Right forelimb (tissue), 1 donor: ENCODE measurements at regions not wholly inside any gene's neighbourhood (a gene's known extent, or its start where the extent isn't known, plus 50 kb on each side); places are given as distances from the start of the nearest gene placed in this dataset.

ENCODE experiments used
- DNase-seq: peaks from one replicate; pipeline ENCODE4 v3.0.0-alpha.2; 2018

DNA sequence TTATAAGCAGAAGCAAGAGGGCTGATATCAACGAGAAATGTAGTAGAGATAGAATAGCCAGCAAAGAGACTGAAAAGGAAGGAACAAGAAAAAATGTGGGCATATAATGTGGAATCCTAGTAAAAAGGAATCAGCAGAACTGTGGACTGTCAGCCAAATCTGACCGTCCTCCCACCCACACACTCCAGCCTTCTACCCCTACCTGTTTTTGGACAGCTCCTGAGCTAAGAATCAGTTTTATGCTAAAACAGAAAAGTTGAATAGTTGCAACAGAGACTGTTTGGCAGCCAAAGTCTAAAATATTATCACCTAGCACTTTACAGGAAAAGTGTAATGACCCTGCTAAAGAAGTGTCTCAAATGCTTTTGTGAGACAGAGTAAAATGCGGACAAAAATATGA lies 533.3 kb upstream of the CXADR start:
- DNase-seq = no peak

DNA sequence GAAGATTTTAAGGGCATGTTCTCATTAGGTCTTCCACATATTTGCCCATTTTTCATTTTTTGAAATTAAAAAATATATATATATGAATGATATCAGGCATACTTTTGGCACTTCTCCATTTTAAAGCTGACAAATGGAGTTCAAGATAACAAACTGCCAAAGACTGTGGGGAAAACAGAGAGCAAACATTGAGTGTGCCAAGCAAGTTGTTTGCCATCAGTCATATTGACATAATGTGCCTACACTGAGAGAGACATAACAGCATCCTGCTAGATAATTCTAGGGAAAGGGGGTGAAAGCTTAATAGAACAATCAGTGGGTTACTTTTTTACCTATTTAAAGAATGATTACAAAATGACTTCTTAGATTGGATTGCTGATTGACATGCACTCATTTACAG lies 529.4 kb upstream of the CXADR start:
- no peak for DNase-seq

DNA sequence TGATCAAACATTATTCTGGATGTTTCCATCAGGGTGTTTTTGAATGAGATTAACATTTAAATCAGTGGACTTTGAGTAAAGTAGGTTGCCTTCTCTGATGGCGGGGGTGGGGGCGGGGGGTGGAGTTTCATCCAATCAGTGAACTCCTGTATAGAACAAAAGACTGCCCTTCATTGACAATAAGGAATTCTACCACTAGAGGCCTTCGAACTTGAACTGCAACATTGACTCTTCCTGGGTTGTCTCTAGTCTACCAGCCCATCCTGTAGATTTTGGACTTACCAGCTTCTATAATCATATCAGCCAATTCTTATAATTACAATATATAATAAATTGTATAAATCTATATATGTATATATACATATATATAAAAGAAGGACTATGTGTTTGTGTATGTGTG lies 520.4 kb upstream of the CXADR start:
- no peak for DNase-seq

DNA sequence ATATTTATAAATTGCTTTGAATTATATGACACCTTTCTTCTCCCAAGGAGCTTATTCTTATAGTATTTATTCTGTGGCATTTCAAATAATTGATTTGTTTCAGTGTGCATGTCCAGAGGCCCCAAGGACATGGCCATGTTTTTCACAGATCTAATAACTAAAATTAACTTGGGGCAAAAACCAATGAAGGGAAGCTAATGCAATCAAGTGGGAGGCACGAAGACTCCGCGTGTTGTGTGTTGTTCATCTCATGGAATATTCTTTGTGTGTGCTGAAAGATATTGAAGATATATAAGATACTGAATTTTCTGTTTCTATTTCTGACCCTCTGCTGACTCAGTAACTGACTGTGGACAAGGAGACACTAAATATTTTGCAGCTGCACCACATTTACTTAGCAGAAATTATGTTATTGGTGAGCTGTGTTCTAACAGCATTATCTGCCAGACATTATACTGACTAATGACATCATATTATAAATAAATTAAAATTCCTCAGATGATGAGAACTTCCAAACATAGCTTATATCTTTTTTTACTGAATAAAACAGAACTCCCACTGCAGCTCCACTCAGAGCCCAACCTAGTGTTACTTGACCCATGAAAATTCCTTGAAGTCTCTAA lies 519.3 kb upstream of the CXADR start:
- DNase-seq = no peak

DNA sequence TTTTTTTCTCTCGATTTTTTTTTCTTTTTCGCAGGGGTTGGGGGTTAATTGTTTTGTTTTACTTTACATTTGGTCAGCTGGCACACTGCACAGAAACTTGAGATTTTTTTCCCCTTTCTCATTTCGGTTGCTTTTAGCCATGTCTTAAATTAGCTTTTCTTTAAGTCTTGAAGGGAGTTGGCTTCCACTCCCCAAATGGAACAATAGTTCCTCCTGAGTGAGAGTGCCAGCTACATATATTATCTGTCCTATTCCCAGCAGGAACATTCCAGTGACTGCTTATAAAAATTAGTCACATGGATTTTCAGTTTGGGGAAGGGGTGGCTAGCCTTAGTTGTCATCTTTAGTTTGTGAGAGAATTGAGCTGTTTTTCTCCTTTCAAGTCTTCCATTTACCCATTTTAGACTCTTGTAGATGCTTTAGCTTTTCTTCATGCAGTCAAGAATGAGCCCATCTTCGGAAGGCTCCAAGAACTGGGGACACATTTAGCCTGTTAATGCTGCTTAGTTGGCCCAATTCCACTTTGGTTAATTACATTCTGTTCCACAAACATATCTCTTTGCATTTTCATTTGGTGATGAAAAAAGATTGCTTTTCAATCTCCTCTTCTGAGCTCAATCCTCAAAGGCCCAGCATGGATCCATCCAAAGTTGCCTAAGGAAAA lies 510.1 kb upstream of the CXADR start:
- DNase-seq = no peak

DNA sequence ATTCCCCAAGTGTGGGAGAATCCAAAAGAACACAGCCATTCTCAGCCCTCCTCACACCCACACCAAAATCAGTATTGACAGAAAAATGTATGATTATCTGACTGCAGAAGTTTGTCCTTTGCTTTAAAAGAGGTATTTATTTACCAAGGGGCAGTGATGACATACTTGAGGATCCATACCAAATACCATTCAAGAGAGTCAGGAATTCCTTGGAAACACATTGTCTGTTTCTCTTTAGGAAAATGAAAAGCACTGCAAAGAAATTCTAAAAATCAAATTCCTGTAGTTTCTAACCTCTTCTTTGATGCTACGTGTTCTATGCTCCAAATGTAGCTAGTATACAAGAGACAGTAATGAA lies 509.6 kb upstream of the CXADR start:
- no peak for DNase-seq

DNA sequence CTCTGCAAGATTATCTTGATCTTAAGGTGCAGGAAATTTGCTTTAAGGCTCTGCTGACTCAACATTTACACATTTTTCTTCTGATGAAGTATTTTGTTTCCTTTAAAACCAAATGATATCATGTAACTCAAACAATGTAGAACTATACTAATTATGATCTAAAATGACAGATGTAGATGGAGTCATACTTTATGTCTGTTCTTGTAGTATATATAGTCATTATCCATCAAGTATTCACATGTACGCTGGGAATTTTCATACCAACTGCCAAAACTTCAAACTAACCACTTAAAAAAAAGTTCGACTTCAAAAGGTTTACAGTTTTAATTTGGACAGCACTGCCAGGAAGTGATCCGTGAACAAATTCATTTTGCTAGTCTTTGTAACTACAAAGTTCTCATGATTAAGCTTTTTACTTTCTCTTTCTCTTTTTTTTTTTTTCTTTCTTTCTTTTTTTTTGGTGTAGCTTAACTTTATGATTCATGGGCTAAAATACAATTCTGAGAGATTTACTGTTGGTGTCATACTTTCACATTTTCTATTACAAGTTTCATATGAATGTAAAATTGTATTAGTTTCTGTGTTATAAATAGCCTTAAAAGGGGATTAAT lies 509.0 kb upstream of the CXADR start:
- DNase-seq = no peak

DNA sequence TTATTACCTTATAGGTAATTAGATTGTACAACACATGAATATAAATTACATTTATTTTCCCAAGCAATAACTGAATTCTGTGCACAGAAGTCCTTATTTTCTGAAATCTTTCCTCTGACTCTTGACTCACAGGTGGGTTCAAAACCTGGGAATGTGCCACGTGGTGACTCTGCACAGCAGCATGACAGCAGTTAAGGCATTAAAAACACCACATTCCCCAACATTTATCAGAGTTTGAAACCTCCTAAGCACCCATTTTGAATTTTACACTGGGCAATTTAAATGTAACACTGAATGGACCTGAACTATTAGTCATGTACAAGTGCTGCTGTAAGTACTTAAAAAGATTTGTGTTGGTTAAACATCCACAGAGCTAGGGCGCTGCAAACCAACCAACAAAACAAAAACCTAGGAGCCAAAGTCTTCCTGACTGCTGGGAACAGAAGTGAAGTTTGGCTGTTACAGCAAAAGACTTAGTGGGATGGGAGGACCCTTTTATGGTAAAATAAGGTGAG lies 480.6 kb upstream of the CXADR start:
- no peak for DNase-seq

DNA sequence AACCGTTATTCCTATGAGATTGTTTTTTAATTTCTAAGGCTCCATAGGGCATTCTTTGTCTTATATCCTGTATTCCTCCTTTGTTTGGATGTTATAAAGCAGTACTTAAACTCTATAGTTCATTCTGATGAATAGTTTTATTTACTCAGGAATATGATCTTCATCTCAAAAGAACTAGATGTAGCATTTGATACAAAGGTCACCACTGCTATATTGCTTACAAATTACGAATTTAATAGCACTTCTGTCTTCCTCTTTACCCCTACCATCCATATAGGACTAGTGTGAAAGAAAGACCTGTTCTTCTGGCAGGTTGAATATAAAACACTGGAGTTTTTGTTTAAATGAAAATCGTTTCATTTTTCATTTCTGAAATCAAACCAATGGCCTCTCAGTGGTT lies 468.1 kb upstream of the CXADR start:
- DNase-seq = no peak

DNA sequence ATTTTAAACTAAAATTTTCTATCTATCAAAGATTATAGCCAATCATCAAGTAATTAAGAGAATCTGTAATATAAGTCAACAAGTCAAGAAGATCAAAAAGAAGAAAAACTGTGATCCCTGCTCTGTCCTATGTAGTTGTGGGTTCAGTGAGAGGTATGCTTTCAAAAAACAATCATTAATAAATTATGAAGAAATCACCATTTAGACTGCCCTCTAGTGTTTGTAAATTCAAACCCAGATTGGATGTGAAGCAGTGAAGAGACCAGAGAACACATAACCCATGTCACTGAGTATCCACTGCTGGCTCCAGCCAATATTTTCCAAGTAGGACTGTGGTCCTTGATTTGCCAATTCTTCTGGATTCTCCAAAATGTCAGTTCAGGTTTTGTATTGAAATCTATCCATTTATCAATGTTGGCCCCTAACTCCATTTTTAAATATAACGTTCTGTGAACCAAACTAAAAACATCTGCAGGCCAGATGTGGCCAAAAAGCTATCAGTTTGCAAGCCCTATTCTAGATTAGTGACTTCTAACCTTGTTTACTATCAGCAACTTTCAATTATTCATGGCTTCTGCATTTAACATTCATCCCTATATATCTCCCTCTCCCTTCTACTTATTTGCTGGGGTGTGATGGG lies 467.5 kb upstream of the CXADR start:
- DNase-seq = no peak

DNA sequence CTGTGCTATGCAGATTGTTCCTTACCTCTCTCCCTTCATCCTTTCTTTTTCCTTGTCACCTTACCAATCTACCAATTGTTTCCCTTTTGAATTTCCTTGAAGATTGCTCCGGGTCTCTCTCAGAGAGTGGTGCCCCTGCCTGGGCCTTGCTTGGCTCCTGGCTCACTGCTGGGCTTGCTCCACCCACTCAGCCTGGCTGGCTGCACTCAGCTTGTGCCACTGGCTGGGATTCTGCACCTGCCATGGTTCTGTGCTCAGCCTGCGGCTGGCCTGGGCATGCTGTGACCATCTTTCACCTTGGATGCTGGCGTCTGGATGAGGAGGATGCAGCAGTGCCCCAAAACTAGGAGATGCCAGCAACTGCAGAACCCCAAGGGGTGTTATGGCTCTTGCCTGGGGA lies 463.9 kb upstream of the CXADR start:
- DNase-seq = no peak

DNA sequence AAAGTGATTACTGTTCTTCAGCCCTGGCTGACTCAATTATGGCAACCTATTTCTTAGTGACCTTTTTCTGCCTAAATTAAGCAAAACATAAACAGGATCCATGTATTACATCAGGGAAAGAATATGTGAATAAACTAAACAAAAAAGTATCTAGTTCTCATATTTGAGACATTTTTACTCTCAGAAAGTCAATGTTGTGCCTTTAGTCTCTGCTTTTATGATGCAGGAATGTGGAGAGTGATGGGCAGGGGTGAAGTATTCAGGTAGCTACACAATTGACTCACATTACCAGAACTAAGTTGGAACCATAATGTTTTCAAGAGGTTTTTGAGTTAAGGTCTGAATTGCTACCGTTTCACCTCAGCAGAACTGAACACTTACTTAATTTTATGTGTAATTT lies 462.7 kb upstream of the CXADR start:
- DNase-seq = no peak

DNA sequence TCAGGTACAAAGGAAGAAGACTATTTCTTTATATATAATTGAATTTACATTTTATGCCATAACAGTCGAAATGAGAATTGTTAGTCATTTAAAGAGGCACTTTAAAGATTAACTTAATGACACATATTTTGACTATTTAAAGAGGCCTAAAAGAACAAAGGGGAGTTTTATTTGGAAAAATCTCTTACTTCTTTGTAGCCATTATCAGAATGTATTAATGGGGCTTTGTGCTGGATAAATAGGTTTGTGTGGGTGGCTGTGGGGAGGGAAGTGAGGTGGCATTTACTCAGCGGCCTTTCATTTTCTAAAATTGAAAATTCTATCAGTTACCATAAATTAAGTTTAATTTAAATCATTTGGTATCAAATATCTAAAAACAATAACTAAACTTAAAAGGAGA lies 462.2 kb upstream of the CXADR start:
- DNase-seq = no peak

DNA sequence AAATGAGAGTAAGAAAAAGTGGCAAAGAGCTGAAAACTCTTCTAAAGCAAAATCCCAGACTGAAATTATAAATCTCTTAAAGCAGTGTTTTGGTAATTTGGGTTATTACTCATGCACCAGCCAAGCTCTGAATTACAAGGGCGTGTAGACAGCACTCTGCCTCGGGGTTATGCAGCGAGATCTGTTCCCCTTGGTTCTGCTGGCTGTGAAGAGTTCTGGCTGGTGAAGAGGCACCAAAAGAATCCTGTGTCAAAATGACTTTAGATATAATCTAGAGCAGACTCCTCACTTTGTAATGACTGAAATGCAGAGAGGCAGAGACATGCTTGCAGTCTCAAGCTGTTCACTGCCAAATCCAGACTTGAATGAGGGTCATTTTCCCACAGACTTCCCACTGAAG lies 461.8 kb upstream of the CXADR start:
- DNase-seq = no peak

DNA sequence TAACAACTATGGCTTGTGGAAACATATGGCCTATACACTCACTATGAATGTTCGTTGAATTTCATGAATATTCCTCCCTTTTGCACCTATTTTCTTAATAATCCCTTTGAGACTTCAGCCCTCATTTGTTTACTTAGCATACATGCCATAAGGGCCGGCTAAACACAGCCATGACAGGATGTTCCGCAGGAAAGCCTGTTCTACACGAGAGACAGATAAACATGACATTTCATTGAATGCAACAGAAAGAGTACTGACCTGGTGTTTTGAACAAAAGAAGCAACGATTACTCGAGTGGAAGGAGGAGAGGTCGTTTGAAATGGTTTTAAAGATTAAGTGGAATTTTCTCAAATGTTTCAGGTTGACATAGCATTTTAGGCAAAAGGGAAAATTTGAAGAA lies 459.5 kb upstream of the CXADR start:
- no peak for DNase-seq

DNA sequence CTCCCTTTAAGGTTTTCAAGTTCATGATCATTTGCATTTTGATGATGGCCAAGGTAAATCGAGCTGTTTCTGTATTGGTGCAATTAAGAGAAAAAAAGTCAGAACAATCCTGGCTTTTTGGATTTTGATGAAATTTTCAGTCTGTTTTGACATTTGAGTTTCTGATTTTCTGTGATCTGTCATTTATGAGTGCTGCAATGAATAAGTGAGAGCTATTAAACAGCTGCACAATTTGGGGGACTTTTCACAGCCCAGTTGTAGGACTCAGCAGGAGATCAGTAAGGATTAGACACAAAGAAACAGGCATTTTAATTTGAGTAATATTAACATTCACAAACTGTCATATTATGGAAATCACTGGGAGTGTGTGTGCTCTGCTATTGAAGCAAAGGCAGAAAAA lies 452.9 kb upstream of the CXADR start:
- no peak for DNase-seq

DNA sequence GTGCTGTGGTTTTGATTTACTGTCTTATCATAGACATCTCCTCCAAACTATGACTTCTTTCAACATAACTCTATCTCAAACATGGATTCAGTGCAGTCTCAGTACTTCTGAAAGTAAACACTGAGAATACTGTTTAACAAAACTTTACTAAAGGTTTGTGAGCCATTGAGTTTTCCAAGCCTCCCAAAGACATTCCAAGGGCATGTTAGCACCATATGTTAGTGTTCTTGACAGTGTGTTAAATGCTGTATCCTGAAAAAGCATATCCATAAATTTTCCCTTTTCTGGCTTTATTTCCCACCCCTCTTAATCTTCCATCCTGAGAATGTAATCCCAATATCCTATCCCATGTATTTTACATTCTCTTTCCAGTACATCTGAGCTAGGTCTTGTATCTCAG lies 446.8 kb upstream of the CXADR start:
- no peak for DNase-seq

DNA sequence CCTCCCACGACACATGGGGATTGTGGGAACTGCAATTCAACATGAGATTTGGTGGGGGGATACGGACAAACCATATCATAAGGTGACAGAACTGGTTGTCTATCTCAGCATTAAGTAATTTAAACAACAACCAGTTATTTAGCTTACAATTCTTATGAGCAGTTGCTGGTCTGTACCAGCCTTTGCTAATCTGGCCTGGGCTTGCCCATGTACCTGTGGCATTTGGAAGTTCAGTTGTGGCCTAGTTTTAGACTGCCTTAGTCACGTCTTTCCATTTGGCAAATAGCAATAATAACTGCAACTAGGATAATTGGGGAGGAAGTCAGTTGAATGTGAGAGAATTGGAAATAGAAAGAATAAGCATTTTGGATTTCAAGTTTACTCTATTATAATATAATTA lies 441.8 kb upstream of the CXADR start:
- no peak for DNase-seq

DNA sequence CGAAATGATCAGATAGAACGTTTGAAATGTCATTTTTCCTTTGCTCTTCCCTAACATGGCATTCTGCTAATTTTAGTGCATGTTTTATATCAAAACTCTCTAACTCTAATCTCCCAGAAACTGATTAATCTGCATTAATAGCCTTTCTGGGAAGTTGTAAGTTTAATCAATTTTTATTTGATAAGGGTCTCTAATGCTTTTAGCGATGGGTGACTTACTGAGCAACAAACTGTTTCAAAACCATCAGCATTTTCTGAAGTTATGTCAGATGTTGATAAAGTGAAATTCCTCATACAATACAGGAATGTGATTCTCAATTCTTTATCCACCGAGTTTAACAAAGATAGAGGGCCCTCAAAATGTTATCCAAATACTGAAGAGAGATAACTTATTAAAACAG lies 431.6 kb upstream of the CXADR start:
- no peak for DNase-seq

DNA sequence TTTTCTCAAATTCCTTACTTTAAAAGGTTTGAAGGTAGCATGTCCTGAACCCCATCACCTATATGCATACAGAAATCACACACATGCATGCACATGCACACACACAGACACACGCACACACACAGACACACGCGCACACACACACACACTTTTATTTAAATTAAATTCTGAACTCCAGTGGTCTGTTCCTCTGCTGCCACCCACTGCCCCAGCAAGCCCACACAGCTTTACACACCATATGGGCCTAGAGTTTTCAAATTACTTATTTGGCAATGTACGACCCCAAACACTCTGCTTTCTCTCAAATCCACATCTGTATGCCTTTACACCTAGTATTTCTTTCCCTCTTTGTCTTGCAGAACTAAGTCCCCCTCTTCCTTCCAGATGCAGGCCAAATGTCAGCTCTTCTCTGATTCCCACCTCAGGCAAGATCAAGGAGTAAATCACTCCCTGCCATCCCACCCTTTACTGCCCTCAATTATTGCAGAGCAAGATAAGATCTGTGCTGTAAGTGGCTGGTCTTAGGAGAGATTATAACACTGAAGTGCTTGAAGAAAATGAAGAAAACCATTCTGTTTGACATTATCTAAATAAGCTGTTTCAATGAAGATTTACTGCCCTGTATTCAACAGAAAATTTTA lies 429.9 kb upstream of the CXADR start:
- no peak for DNase-seq

DNA sequence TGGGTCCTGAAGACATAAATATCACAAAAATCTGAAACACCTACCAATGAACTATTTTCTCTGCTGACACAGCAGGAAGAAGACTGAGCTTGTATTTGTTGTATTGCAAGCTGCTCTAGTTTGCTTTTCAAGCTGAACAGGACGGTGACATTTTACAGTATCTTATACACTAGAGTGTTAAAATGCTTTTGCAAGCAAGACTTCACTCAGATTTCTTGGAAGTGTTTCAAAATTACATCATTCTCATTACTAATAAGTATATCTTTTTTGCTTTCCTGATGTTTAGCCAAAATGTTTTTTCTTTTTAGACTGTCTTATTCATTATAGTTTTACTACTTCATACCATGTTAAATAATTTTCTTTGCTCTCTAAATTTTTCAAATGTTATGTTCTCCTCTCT lies 427.1 kb upstream of the CXADR start:
- DNase-seq = no peak

DNA sequence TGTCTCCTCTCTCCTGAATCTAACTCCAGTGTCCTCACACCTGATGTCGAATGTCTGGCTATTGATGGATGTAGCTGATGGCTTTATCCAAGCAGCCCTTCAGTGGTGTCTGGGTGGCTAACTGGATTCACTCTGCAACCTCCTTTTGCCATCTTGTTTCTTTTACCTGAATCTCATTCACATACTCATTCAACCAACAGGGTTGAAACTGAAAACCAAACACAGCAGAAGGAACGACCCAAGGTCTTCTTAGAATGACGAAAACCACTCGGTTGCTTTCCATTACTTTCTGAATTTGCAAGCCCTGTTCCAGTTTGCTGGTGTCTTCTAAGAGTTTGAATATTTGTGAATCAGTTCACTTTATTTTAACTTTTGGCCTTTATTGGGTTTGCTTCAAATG lies 424.3 kb upstream of the CXADR start:
- no peak for DNase-seq

DNA sequence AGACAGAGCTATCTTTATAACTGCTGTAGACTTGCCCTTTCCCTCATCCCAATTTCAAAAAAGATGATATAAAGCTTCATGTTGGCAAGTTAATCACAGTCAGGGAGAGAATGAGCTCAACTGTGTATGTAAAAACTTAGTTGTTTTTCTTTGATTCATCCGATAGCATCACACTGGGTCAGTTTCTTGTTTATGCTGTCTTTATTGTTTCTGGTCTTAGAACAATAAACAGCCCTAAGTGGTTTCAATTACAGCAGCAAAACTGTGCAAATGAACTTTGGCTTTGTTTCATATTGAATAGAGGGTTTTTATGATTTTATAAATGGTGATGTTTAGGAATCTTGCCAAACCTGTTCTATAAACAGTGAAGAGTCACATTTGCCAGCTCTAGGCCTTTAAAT lies 423.8 kb upstream of the CXADR start:
- DNase-seq = no peak

DNA sequence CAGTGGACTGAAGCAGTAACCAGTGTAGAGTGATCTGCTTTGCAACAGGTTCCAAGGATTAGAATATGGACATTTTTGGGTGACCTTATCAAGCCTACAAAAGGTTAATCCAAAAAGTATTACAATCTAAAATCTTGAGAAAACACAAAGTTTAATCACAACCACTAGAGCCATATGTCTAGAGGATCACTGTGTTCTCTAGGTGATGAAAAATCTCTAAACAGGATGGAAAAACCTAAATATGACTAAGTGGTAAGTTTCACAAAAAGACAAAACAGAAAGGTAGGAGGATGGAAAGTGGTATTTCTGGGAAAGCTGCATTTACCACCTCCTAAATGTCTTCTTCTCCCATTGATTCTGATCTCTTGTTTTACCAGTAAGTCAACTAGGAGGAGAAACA lies 411.1 kb upstream of the CXADR start:
- no peak for DNase-seq
